ENCODE measurements at regions not wholly inside any gene's neighbourhood (a gene's known extent, or its start where the extent isn't known, plus 50 kb on each side); places are given as distances from the start of the nearest gene placed in this dataset.

GRCh38 chr16:50977138-50977537, 173.9 kb downstream of the SALL1 start:
- Histone ChIP-seq H2AFZ (ENCODE audit: low read length) (no peak overlapping the region), H3K9me3 (ENCODE audit: low read length) (no peaks in the 10 kb centered on the region), H3K4me3 (ENCODE audit: low read depth, low read length, poor library complexity, severe bottlenecking) (no peak overlapping the region), H3K9me2 (ENCODE audit: insufficient read depth, low read length) (no peaks in the 10 kb centered on the region), H3K36me3 (ENCODE audit: insufficient read depth, low read length) (no peaks in the 10 kb centered on the region), H3K4me2 (ENCODE audit: low read length) (no peak overlapping the region), H4K20me1 (ENCODE audit: insufficient read depth, low read length) (no peaks in the 10 kb centered on the region), H3K79me2 (ENCODE audit: insufficient read depth, low read depth, low read length) (no peaks in the 10 kb centered on the region), H3K4me1 (ENCODE audit: insufficient read depth, low read length, poor library complexity, severe bottlenecking) (peaks cover 6% of the 10 kb centered on the region), H3K27ac (ENCODE audit: low read depth, low read length, poor library complexity, severe bottlenecking) (no peak overlapping the region)
- BruUV-seq (replicated peaks), result no TSS peak
- no peak for DNase-seq (ENCODE audit: low spot score)
- TF ChIP-seq EZH2phosphoT487 (IDR thresholded peaks at IDR 0.05; ENCODE audit: borderline replicate concordance, low read depth, low read length) (no peak), CTCF (conservative IDR thresholded peaks at IDR 0.05; ENCODE audit: low read length) (no peak)
- intact Hi-C loops (cut with micrococcal nuclease; ENCODE audit: unreplicated experiment), result no loop called here
- POLR2A ChIA-PET, result no interaction called here
- CTCF ChIA-PET (ENCODE audit: unreplicated experiment), result no interaction called here

- ChIA-PET POLR2A (interaction anchor here (0.5 to 0.6 kb wide), 2 partner anchors 56 to 1274 kb away, joined by 3 read pairs; no protein-coding TSS in a partner anchor), CTCF (ENCODE audit: unreplicated experiment) (no interaction called here)
- TF ChIP-seq CTCF (conservative IDR thresholded peaks at IDR 0.05; ENCODE audit: low read length) (no peak), EZH2phosphoT487 (IDR thresholded peaks at IDR 0.05; ENCODE audit: borderline replicate concordance, low read depth, low read length) (no peak)
- DNase-seq (ENCODE audit: low spot score), result peak; percentile 11
- H3K4me3 ChIP-seq (ENCODE audit: low read depth, low read length, poor library complexity, severe bottlenecking), result no peak overlapping the region
- H3K79me2 ChIP-seq (ENCODE audit: insufficient read depth, low read depth, low read length), result no peaks in the 10 kb centered on the region
- H3K27ac ChIP-seq (ENCODE audit: low read depth, low read length, poor library complexity, severe bottlenecking), result no peak overlapping the region
- H3K9me3 ChIP-seq (ENCODE audit: low read length), result no peaks in the 10 kb centered on the region
- no peaks in the 10 kb centered on the region for H4K20me1 ChIP-seq (ENCODE audit: insufficient read depth, low read length)
- BruUV-seq (replicated peaks), result no TSS peak
- H3K36me3 ChIP-seq (ENCODE audit: insufficient read depth, low read length), result no peaks in the 10 kb centered on the region
- peaks cover 6% of the 10 kb centered on the region for H3K4me1 ChIP-seq (ENCODE audit: insufficient read depth, low read length, poor library complexity, severe bottlenecking)
- H3K9me2 ChIP-seq (ENCODE audit: insufficient read depth, low read length), result no peaks in the 10 kb centered on the region
- peak overlapping the region; percentile 19; the same call in 1 of the 2 replicates for H3K4me2 ChIP-seq (ENCODE audit: low read length)
- no peak overlapping the region for H2AFZ ChIP-seq (ENCODE audit: low read length)
- intact Hi-C loops (cut with micrococcal nuclease; ENCODE audit: unreplicated experiment), result no loop called here
Observed at GRCh38 chr16:50974438-50975036, 176.5 kb downstream of the SALL1 start.

GRCh38 chr16:50972876-50973275, 178.2 kb downstream of the SALL1 start:
- Histone ChIP-seq H3K79me2 (ENCODE audit: insufficient read depth, low read depth, low read length) (no peaks in the 10 kb centered on the region), H3K36me3 (ENCODE audit: insufficient read depth, low read length) (no peaks in the 10 kb centered on the region), H3K4me3 (ENCODE audit: low read depth, low read length, poor library complexity, severe bottlenecking) (no peak overlapping the region), H3K9me2 (ENCODE audit: insufficient read depth, low read length) (no peaks in the 10 kb centered on the region), H3K9me3 (ENCODE audit: low read length) (no peaks in the 10 kb centered on the region), H3K27ac (ENCODE audit: low read depth, low read length, poor library complexity, severe bottlenecking) (no peak overlapping the region), H3K4me2 (ENCODE audit: low read length) (no peak overlapping the region), H4K20me1 (ENCODE audit: insufficient read depth, low read length) (no peaks in the 10 kb centered on the region), H2AFZ (ENCODE audit: low read length) (no peak overlapping the region), H3K4me1 (ENCODE audit: insufficient read depth, low read length, poor library complexity, severe bottlenecking) (peaks cover 6% of the 10 kb centered on the region)
- ChIA-PET POLR2A (no interaction called here), CTCF (ENCODE audit: unreplicated experiment) (no interaction called here)
- intact Hi-C loops (cut with micrococcal nuclease; ENCODE audit: unreplicated experiment), result no loop called here
- DNase-seq (ENCODE audit: low spot score), result no peak
- no TSS peak for BruUV-seq (replicated peaks)
- TF ChIP-seq EZH2phosphoT487 (IDR thresholded peaks at IDR 0.05; ENCODE audit: borderline replicate concordance, low read depth, low read length) (no peak), CTCF (conservative IDR thresholded peaks at IDR 0.05; ENCODE audit: low read length) (no peak)
